Thyroid gland (tissue), 4 donors: ENCODE measurements at regions not wholly inside any gene's neighbourhood (a gene's known extent, or its start where the extent isn't known, plus 50 kb on each side); places are given as distances from the start of the nearest gene placed in this dataset.

Experiments
- CTCF ChIP-seq, 6 experiments: fragments of 200-600 bp in 3 of 6; fragments of 450-650 bp in 3 of 6; sonication (generic) in 3 of 6; IDR thresholded peaks; one replicate each; pipeline ENCODE4 v1.5.1; 2016 to 2019; ENCODE audit warnings: antibody characterized with exemption in 6 of 6, mild to moderate bottlenecking in 2 of 6, inconsistent platforms in 1 of 6, moderate library complexity in 1 of 6
- POLR2A ChIP-seq, 2 donors: fragments of 450-650 bp; IDR thresholded peaks; one replicate each; pipeline ENCODE4 v1.6.1; 2017; ENCODE audit warnings: antibody characterized with exemption in 2 of 2, mild to moderate bottlenecking in 2 of 2, moderate library complexity in 1 of 2

- TF ChIP-seq CTCF (IDR thresholded peaks at IDR 0.05), result no peak
- TF ChIP-seq POLR2A (IDR thresholded peaks at IDR 0.05), result no peak
Observed at GRCh38 chr6:135108692-135109091, 54.1 kb upstream of the HBS1L start.
